HG02798 (cell line): ENCODE measurements at regions not wholly inside any gene's neighbourhood (a gene's known extent, or its start where the extent isn't known, plus 50 kb on each side); places are given as distances from the start of the nearest gene placed in this dataset.

Source experiments
- ATAC-seq: cut with Tn5 transposase; IDR thresholded peaks from one replicate; pipeline ENCODE4 v1.9.1; 2021; ENCODE audit warnings: mild to moderate bottlenecking; ENCODE audit not compliant: unreplicated experiment, poor library complexity

DNA sequence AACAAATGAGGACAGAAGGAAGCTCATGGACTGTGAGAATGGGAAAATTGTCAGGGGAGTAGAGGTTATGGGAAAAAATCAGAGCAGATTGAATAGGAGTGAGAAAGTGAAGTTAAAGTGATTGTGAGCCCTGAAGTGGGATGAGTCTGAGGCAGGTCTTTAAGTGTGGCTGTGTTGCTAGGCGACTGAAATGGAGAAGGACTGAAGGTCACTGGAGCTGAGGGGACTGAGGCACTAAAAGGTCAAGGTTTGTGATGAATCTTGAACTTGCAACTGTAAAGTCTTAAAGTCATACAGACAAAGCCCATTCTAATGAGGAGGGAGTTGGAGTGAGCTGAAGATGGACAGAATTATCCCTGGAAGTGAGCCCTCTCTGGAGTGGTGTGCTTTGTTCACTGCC is 518.9 kb downstream of the TUSC7 start:
- ATAC-seq: no peak

DNA sequence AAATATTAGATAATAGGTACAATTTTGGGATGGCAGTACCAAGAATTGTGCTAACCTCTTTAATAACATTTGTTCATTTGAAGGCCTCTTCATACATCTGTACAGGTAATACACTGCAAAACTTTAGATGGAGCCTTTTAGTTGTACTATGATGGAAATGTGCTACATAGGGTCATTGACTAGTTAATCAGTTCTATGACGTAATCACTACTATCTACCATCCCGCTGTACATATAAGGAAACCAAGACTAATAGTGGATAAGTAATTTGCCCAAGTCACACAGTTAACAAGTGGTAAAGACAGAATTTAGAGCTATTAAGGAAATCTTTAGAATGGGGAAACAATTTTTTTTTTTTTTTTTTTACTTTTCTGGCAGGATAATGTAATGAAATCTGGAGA is 521.3 kb downstream of the TUSC7 start:
- ATAC-seq: no peak

DNA sequence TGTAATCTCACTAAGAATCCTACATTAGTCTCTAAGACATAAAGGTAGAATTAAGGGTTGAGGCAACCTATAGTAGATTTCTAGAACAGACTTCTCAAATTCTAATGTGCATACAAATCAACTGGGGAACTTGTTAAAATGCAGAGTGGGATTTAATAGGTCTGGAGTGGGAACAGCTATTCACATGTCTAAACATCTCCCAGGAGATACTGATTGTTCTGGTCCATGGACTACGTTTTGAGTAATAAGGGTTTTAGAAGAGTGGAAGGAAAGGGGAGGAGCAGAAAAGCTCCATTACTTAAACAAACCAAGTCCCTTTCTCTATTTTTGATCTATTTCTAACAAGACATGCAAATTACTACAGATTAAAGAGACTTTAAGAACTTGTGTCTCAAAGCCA is 524.8 kb downstream of the TUSC7 start:
- ATAC-seq: no peak

DNA sequence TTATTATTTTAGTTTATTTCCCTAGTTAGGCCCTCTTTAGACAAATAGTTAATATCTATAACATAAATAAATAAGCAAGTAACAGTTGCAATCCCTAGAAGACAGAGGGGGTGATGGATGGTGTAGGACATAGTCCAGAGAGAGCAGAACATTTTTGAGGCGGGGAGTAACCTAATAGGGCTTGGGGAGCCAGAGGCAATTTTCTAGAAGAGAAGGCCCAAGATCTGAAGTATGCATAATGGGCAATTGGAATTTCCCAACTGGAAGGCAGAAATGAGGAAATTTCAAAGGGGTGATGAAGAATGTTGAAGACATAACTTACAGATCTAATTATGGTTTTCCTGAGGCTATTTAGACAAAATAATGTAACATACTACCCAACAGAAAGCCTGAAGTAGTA is 525.7 kb downstream of the TUSC7 start:
- no peak for ATAC-seq

DNA sequence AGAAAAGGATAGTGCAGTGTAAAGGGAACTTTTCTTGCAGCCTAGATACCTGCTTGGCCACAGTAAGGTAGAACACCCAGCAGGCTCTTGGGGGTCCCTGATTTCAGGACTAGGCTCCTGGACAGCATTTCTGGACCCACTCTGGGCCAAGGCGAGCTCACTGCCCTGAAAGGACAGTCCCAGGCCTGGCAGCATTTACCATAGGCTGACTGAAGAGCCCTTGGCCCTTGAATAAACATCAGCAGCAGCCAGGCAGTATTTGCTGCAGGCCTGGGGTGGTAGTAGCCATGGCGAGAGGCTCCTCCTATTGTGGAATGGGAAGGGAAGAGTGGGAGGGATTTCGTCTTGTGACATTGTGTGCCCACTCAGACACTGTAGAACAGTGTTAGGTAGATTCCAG is 529.2 kb downstream of the TUSC7 start:
- ATAC-seq: no peak

DNA sequence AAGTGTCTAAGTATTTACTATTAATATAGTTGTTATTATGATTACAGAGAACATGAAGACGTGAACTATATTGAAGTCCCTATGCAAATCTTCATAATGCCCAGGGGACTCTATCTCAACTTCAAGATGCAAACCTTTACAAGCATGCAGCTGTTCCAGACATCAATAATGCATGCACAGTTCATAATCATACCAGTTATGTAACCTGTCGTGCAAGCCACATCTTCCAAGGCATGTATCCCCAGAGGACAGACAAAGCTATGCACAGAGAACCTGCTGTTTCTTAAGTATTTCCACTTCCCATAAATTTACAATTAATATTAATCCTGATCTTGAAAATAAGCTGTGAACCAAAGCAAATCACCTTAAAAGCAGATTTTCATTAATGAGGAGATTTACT is 534.1 kb downstream of the TUSC7 start:
- no peak for ATAC-seq

DNA sequence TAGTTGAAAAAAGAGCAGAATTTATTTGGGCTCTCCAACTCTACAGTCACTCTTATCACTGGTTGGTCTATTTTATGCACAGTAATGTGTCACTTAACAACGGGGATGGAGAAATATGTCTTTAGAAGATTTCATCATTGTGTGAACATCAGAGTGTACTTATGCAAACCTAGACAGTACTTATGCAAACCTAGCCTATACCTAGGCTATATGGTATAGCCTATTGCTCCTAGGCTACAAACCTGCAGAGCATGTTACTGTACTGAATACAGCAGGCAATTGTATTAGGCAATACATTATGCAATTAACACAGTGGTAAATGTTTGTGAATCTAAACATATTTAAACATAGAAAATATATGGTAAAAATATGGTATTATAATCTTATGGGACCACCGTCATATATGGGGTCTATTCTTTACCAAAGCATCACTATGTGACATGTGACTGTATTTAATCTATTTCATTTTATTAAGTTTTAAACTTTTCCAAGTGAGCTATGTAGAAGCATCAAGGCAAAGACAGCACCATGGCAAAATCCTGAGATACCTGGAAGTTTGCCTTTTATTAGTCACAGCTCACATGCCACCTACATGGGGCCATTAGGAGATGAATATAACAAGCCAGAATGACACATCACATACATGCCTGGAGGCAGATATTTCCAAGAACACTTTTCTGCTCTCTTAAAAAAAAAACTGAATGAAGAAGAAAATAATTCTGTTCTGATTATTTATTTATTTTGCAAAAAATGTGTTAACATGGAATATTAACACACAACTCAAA is 537.4 kb downstream of the TUSC7 start:
- ATAC-seq: no peak

DNA sequence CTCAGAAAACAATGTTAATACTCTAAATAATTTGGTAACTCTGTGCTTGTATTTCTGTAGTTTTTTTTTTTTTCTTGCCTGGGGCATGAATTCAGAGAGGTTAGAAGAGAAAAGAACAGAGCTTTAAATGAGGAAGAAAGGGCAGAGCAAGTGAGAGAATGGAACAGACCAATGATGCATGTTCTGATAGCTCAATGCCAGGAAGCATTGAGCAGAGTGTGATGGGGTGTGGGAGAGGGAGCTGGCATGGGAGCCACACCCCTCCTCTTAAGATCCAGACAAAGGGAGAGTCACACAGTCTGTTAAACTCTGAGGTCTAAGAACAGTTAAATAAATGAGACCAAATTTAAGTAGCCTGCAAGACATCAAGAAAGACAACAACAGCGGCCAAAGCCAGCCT is 538.6 kb downstream of the TUSC7 start:
- ATAC-seq: no peak

DNA sequence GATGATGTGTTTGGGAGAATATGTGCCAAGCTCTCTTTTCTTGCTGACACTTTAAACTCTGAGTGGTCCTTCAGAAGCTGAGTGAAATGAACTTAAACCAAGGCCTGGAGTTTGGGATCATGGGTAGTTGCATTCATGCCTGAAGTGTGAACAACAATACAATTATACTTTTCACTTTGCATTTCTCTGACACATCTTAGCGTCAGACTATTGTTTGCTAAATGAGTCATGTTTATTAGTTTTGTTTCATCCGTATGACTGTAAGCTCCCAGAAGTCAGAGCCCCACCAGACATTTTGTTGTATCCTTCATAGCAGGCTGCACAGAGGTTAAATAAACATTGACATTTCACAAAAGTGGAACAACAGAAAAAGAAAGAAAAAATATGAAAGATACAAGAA is 542.6 kb downstream of the TUSC7 start:
- no peak for ATAC-seq

DNA sequence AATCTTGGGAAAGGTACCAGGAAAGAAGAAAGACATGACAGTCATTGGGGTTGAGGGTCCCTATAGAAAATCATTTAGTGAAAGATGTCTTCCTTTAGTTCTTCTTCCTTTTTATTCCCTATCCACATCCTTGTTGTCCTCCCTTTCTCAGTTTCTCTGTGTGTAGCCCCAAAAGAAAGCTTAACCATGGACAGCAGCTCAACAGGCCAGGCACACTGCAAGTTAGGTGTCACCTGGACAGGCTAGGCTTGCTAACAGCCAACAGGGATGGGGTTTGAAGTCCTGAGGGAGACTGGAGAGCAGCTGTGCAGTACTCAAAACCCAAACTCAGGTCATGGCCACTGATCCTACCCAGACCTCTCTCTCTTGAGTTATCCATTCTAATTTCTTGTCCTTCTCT is 543.1 kb downstream of the TUSC7 start:
- no peak for ATAC-seq

DNA sequence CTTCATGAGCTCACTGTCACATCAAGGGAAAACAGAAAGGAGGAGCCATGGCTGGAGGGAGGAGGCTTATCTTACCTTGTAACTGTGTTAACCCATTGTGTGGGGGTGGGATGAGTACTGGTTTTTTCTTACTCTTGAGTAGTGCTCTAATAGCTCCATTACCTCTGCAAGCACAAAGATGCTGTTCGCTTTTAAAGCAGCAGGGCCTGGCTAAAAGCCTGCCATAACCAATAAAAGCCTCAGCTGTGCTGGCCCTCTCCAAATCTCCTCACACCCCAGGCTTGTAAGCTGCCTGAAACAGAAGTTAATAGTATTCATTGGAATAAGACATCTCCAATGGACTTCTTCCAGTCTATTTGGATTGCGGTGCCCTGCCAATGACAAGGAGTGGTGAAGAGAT is 544.1 kb downstream of the TUSC7 start:
- ATAC-seq: no peak

DNA sequence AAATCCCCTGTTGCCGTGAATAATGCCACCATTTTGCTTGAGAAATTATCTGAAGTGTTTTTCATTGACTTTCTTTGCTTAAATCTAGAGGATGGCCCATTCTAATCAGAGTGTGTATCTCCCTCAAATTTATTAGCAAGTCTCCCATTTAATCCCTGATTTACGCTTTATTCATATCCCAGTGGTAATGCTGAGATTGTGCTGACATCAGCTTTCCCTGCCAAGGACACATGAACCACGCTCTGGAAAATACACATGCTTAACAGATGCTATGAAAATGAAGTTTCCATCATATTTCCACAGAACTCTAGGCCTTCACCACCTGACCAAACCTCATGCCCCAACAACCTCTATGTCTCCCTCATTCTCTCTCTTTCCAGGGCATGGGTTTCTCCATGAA is 545.4 kb downstream of the TUSC7 start:
- no peak for ATAC-seq

DNA sequence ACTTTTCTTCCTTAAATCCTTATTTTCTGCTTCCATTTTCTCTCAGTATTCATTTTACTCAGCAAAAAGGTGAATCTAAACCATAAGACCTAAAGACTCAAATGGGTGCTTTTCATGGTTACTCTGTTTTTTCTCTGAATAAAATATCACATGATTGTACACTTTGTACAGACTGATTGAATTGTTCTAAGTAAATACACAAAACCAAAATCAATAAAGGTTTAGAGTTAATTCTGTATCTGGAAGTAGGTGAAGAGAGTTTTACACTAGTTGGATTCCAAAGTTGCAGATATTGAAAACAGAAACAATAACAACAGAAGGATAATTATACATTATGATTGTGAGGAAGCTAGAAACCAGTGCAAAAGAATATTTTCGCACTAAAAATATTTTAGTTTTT is 546.2 kb downstream of the TUSC7 start:
- ATAC-seq: no peak

DNA sequence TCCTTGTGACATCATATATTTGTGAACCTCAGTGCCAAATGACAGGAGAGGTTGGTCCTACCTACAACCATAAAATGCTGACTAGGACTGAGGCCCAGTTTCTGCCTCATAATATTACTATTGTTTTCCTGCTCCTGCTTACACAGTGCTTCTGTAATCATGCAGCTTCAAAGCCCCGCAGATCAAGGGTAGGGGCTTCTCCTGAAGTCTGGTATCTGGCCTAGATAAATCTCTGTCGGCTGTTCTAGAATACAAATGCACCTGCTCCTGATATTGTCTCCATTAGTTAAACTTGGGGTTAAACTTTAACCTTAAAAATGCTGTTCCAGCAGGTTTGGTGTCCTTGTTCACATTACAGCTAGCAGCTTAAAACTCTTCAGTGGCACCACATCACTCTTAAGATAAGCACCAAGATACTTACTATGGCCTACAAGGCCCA is 552.4 kb downstream of the TUSC7 start:
- ATAC-seq: no peak

DNA sequence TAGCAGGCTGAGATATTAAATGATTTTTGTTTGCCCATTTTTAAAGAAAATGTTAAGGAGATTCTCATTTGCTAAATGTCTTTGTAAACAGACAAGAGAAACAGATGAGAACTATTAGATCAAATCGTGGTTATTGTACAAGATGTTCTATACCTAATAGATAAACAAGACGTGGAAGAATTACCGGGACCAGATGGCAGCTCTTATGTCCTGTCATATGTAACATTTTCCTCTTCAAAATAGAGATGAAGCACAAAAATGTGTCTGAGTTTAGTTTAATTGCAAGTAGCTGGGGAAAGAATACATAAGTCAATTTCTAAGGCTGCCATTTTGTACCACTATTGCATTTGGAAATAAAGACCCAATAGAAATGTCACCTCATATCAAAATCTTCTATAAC is 553.7 kb downstream of the TUSC7 start:
- no peak for ATAC-seq

DNA sequence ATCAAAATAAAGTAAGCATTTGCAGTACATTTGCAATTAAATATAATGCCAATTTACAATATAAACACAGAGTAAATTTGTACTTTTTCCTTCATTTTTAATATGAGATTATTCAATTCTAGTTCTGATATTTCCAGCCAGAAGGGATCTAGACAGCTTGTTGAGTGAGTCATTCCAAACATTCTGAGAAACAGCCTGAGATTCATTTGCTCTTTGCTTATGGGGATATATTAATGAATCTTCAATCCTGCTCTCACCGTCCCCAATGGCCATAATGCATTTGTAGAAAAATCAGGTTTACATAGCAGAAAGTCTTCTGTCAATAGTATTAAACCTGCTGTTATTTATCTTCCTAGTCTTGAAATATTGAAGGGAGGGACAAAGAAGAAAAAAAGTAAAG is 554.2 kb downstream of the TUSC7 start:
- no peak for ATAC-seq

DNA sequence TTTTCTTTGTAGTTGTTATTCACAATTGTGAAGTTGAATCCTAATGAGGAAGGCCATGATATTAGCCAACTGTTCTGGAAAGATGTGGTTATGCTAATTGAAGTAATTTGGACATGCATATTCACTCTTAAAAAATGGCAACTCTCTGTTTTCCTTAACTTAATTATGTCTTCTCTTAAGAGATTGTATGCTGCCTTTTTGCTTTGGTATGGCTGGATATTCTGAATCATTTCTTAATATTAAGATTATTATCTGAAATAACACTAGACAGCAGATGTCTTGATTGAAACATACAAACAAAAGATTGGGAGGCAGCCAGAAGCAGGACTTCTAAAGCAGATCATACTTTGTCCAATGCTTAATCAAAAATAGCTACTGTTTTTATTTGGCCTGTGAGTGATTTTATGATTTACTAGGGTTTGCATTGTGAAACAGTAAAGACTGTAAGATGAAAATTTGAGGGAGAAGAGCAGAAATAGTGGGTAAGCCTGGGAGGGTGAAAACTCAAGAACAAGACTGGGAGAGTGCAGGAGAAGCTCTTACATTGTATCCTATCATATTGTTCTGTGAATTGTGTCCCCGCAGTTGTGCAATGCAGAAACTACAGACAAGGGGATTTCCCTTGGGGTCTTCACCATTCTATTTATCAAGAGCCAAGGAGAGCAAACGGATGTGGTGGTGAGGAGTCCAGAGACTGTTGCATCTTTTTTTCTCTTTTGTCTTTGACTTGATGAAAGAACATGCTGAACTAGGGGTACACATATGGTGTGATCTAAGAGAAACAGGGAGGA is 554.8 kb downstream of the TUSC7 start:
- no peak for ATAC-seq

DNA sequence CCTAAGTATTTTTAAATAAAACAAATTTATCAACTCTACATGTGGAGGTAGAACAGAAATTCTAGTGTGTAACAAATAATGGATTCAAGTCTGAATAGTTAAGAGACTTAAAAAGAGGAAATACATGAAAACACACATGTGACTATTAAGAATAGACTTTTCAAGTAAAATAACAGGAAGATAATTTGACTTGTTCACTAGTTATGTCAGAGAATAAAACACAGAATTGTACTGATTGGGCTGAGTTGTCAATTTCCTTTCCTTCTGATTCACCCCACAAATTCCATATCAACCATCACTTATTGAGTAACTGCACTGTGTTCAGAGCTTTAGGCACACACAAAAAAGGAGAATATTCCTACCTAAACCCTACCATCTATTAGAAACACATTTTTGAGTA is 557.2 kb downstream of the TUSC7 start:
- ATAC-seq: no peak

DNA sequence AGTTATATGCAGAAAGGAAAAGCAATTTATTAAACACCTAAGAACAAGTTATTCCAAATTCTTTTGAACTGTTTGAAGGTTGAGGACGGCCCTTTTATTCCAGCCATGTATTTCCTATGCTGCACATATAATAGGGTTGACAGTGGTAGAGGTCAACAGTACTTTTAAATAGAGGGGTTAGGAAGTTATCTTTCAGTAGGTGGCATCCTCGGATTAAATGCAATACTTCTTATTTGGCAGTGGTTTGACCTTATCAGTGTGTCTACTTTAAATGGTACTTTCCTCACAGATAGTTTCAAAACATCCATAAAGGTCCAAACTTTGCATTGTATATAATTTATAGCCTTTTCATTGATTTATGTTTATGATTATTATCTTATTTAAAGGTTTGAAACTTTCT is 558.7 kb downstream of the TUSC7 start:
- no peak for ATAC-seq

DNA sequence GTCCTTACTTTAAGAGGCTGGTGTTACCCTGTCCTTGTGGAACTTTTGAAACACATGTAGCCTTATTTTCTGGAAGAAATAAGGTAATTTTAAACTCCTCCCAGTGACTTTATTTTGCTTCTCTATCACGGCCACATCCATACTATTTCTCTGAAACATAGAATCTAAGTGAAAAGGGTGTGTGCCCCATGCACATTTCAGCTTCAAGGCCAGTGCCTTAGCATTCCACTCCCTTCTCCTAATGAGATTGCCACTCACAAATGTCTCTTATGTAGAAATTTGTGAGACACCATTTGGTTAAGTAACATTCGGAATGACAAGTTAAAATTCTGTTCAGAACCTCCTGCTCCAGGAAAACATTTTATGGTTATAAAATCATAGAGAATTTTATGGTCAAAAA is 562.7 kb downstream of the TUSC7 start:
- ATAC-seq: no peak

DNA sequence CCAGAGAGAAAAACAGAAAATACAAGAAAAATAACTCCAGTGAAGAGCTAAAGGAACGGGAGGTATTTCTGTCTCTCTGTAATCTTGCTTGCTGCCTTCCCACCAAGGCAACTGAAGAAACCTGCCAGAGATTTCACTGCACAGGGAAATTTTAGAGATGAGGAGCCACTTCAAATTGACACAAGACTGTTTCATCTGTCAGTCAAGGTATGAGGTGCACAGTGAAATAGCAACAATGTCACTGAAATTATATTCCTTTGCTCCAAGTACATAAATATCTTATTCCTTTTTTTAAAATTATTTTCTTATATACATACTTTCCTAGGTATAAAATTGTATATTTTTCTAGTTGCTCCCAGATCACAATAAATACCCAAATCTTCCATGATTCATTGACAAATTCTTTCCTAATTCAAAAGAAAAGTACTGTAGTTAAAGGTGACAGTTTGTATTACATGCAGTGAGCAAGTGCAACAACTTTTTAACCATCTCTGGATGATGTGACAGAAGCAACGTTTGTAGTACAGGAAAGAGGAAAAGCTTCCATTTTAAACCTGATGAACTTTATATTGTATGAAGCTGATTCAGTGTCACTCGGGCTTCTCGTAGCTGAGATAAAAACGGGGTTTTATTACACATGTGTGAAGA is 563.4 kb downstream of the TUSC7 start:
- ATAC-seq: no peak
